Esophagus squamous epithelium (tissue), 5 donors: ENCODE measurements at regions not wholly inside any gene's neighbourhood (a gene's known extent, or its start where the extent isn't known, plus 50 kb on each side); places are given as distances from the start of the nearest gene placed in this dataset.
A peak's percentile ranks its signal among the peaks of the same experiment; 100 is the strongest.

Source experiments
- DNase-seq: peaks from one replicate; lab custom pipeline; 2025; lab: John Stamatoyannopoulos, UW
- H3K27ac ChIP-seq, 4 donors: fragments of 200-600 bp; sonication (generic); one replicate each; pipeline ENCODE4 v1.5.1; 2016 to 2019; ENCODE audit warnings: mild to moderate bottlenecking in 1 of 4
- H3K27me3 ChIP-seq, 4 donors: fragments of 200-600 bp; sonication (generic); 1 replicate in 3 of 4; 2 replicates in 1 of 4; pipeline versions ENCODE4 v1.5.1 to v1.6.0; 2017 to 2021; ENCODE audit warnings: antibody characterized with exemption in 1 of 4
- H3K36me3 ChIP-seq, 3 donors: fragments of 200-600 bp; sonication (generic); one replicate each; pipeline ENCODE4 v1.5.1; 2016 to 2019
- H3K4me1 ChIP-seq, 3 donors: fragments of 200-600 bp; sonication (generic); one replicate each; pipeline ENCODE4 v1.5.1; 2017 to 2019
- H3K4me3 ChIP-seq, 4 donors: fragments of 200-600 bp; sonication (generic); 1 replicate in 3 of 4; 2 replicates in 1 of 4; pipeline ENCODE4 v1.5.1; 2016 to 2019; ENCODE audit warnings: mild to moderate bottlenecking in 2 of 4, moderate library complexity in 1 of 4
- H3K9me3 ChIP-seq, 3 donors: fragments of 200-600 bp; sonication (generic); one replicate each; pipeline ENCODE4 v1.5.1; 2016 to 2019
- CTCF ChIP-seq, 6 experiments: fragments of 450-650 bp in 4 of 6; fragments of 200-600 bp in 2 of 6; sonication (generic) in 2 of 6; IDR thresholded peaks; one replicate each; pipeline ENCODE4 v1.5.1; 2016 to 2019; ENCODE audit warnings: antibody characterized with exemption in 6 of 6, mild to moderate bottlenecking in 4 of 6, moderate library complexity in 4 of 6
- POLR2A ChIP-seq, 4 donors: fragments of 450-650 bp; IDR thresholded peaks; one replicate each; pipeline ENCODE4 v1.6.1; 2017; ENCODE audit warnings: antibody characterized with exemption in 4 of 4, mild to moderate bottlenecking in 4 of 4, moderate library complexity in 3 of 4
- WGBS, 2 donors: methylation state at CpG; one replicate each; pipeline ENCODE4 v1.1.5; 2018; 5-methylcytosine and 5-hydroxymethylcytosine counted together
- intact Hi-C: fragments of 100-400 bp; cut with DNase I; formaldehyde crosslinking; loops from one replicate; pipeline ENCODE4 v1.15.0; 2022
- donor health status: DM: yes; HTN: yes; CAD: no.

GRCh38 chr3:28664123-28664522 is 315.5 kb upstream of the AZI2 start:
- TF ChIP-seq CTCF (IDR thresholded peaks at IDR 0.05) (no peak), POLR2A (IDR thresholded peaks at IDR 0.05) (no peak)
- H3K36me3 ChIP-seq: no peaks in the 10 kb centered on the region
- DNase-seq: no peak
- H3K27me3 ChIP-seq: no peaks in the 10 kb centered on the region
- WGBS, 2 donors: 76 to 83% methylated on average over 5 of the region's 5 CpGs
- no peak overlapping the region for H3K4me3 ChIP-seq
- no peaks in the 10 kb centered on the region for H3K4me1 ChIP-seq
- no peak overlapping the region for H3K27ac ChIP-seq
- H3K9me3 ChIP-seq: no peaks in the 10 kb centered on the region
- intact Hi-C loops: no loop called here

- WGBS, 2 donors: 22 to 28% methylated on average over 2 to 5 of the region's 5 CpGs
- no peaks in the 10 kb centered on the region for H3K4me1 ChIP-seq
- intact Hi-C loops: no loop called here
- H3K9me3 ChIP-seq: no peaks in the 10 kb centered on the region
- no peaks in the 10 kb centered on the region for H3K27me3 ChIP-seq
- no peak for DNase-seq
- H3K27ac ChIP-seq: no peak overlapping the region
- no peak overlapping the region for H3K4me3 ChIP-seq
- TF ChIP-seq CTCF (IDR thresholded peaks at IDR 0.05) (peak in 5 of 6 experiments; percentile 59 to 73 (median 64)), POLR2A (IDR thresholded peaks at IDR 0.05) (no peak)
- H3K36me3 ChIP-seq: no peaks in the 10 kb centered on the region
These were observed 319.3 kb upstream of the AZI2 start for GRCh38 chr3:28667646-28668621.

GRCh38 chr3:28669870-28670269 is 321.2 kb upstream of the AZI2 start:
- 73 to 80% methylated on average over 2 of the region's 2 CpGs for WGBS, 2 donors
- Histone ChIP-seq H3K36me3 (no peaks in the 10 kb centered on the region), H3K27ac (no peak overlapping the region), H3K27me3 (no peaks in the 10 kb centered on the region), H3K4me3 (no peak overlapping the region), H3K4me1 (no peaks in the 10 kb centered on the region), H3K9me3 (no peaks in the 10 kb centered on the region)
- TF ChIP-seq POLR2A (IDR thresholded peaks at IDR 0.05) (no peak), CTCF (IDR thresholded peaks at IDR 0.05) (no peak)
- DNase-seq: no peak
- intact Hi-C loops: no loop called here

- WGBS, 2 donors: 38 to 56% methylated on average over 2 of the region's 2 CpGs
- Histone ChIP-seq H3K27me3 (no peaks in the 10 kb centered on the region), H3K27ac (no peak overlapping the region), H3K9me3 (no peaks in the 10 kb centered on the region), H3K4me3 (no peak overlapping the region), H3K4me1 (no peaks in the 10 kb centered on the region), H3K36me3 (no peaks in the 10 kb centered on the region)
- TF ChIP-seq POLR2A (IDR thresholded peaks at IDR 0.05) (no peak), CTCF (IDR thresholded peaks at IDR 0.05) (no peak)
- DNase-seq: no peak
- intact Hi-C loops: no loop called here
These were observed 323.8 kb upstream of the AZI2 start for GRCh38 chr3:28672406-28672805.

- DNase-seq: no peak
- TF ChIP-seq POLR2A (IDR thresholded peaks at IDR 0.05) (no peak), CTCF (IDR thresholded peaks at IDR 0.05) (no peak)
- Histone ChIP-seq H3K4me3 (no peak overlapping the region), H3K27ac (no peak overlapping the region), H3K27me3 (no peaks in the 10 kb centered on the region), H3K4me1 (no peaks in the 10 kb centered on the region), H3K9me3 (no peaks in the 10 kb centered on the region), H3K36me3 (no peaks in the 10 kb centered on the region)
- intact Hi-C loops: no loop called here
- 67 to 77% methylated on average over 3 of the region's 3 CpGs for WGBS, 2 donors
These were observed 324.8 kb upstream of the AZI2 start for GRCh38 chr3:28673446-28673845.
